ENCODE measurements at regions not wholly inside any gene's neighbourhood (a gene's known extent, or its start where the extent isn't known, plus 50 kb on each side); places are given as distances from the start of the nearest gene placed in this dataset.

DNA sequence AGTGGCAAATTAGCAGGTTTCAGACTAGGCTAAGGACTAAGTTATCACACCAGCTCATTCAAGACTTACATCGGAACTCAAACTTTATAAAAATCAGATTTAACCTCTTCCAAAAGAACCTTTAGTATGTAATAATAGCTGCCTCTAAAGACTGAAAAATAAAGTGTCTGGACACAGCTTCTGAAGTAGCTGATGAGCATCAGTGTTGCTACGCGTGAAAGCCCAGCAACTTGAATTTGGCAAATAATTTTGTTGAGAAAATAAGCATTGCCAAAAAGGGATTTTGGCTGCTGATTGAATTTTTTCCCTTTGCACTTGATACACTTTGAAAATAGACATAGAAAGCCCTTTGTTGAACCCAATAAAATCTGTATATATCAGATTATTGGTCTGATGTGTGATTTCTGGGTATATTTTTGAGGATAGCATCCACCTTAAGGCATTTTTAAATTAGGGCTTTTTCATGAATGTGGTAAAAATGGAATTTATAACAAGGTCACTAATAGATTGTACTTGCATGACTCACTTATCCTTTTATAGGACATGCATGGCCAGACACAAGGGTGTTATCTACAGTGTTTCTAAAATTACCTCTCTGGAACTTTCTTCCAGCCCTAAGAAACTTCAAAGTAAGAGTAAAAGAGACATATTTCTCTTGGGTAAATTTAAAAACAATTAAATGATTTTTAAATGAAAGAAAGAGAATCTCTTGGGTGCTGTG, 350.4 kb downstream of the TENT5A start:
- TF ChIP-seq CTCF (IDR thresholded peaks at IDR 0.05; ENCODE audit: poor library complexity, severe bottlenecking), result no peak
- no peak for TF ChIP-seq POLR2AphosphoS5 (IDR thresholded peaks at IDR 0.05)
- no peak for TF ChIP-seq TAF1 (IDR thresholded peaks at IDR 0.05; ENCODE audit: low read depth)
- TF ChIP-seq EZH2 (IDR thresholded peaks at IDR 0.05; ENCODE audit: borderline replicate concordance, insufficient read depth, low read length, poor library complexity, severe bottlenecking), result no peak
- TF ChIP-seq RAD21 (conservative IDR thresholded peaks at IDR 0.05), result no peak
- TF ChIP-seq SMC3 (conservative IDR thresholded peaks at IDR 0.05; ENCODE audit: poor library complexity), result no peak
- no peak for TF ChIP-seq EP300 (conservative IDR thresholded peaks at IDR 0.05; ENCODE audit: poor library complexity, severe bottlenecking)
- no peak for TF ChIP-seq REST (IDR thresholded peaks at IDR 0.05; ENCODE audit: borderline replicate concordance)
- TF ChIP-seq MXI1 (conservative IDR thresholded peaks at IDR 0.05; ENCODE audit: poor library complexity, severe bottlenecking), result no peak
